HepG2 (cell line): ENCODE measurements at regions not wholly inside any gene's neighbourhood (a gene's known extent, or its start where the extent isn't known, plus 50 kb on each side); places are given as distances from the start of the nearest gene placed in this dataset.

Source experiments
- CHD4 ChIP-seq: fragments of 200-600 bp; sonication (generic); IDR thresholded peaks from 2 replicates; pipeline ENCODE4 v1.7.0; 2017; ENCODE audit warnings: mild to moderate bottlenecking, low read length, borderline replicate concordance
- HNRNPH1 ChIP-seq: fragments of 200-400 bp; formaldehyde crosslinking; optimal IDR thresholded peaks from 2 replicates; pipeline ENCODE3; 2017; ENCODE audit warnings: mild to moderate bottlenecking, low read depth, low read length
- NFIB ChIP-seq: sonication (generic); formaldehyde crosslinking; IDR thresholded peaks from 2 replicates; pipeline ENCODE4 v1.9.0; 2021; ENCODE audit warnings: missing genetic modification reagents, mild to moderate bottlenecking, borderline replicate concordance
- TBX3 ChIP-seq: fragments of 450-650 bp; IDR thresholded peaks from 2 replicates; pipeline ENCODE4 v1.6.1; 2017; ENCODE audit warnings: antibody characterized with exemption, mild to moderate bottlenecking, inconsistent platforms, borderline replicate concordance
- ZFX ChIP-seq: sonication (generic); formaldehyde crosslinking; IDR thresholded peaks from 2 replicates; pipeline ENCODE4 v1.4.0; 2020; ENCODE audit warnings: mild to moderate bottlenecking, low read depth, missing genetic modification reagents, moderate library complexity
- ZNF407 ChIP-seq: sonication (generic); formaldehyde crosslinking; IDR thresholded peaks from one replicate; pipeline ENCODE4 v1.5.1; 2020; ENCODE audit warnings: mild to moderate bottlenecking, missing genetic modification reagents; ENCODE audit errors: not compliant biosample characterization

GRCh38 chr2:239781454-239781853 lies 243.7 kb downstream of the NDUFA10 start (continued):
- TF ChIP-seq ZNF407 (no peak), TBX3 (no peak), HNRNPH1 (no peak), CHD4 (no peak), ZFX (CRISPR knock-in tag) (no peak), NFIB (CRISPR knock-in tag) (no peak)
